HG03025 (cell line): ENCODE measurements at regions not wholly inside any gene's neighbourhood (a gene's known extent, or its start where the extent isn't known, plus 50 kb on each side); places are given as distances from the start of the nearest gene placed in this dataset.
"Not testable (repeated sequence)": the region's sequence is repeated elsewhere in the genome, so short reads cannot be mapped to it uniquely, and the experiment has no call there.

ENCODE experiments used
- ATAC-seq: cut with Tn5 transposase; IDR thresholded peaks from one replicate; pipeline ENCODE4 v1.9.1; 2021; ENCODE audit warnings: mild to moderate bottlenecking, moderate library complexity; ENCODE audit not compliant: unreplicated experiment, low FRiP score

DNA sequence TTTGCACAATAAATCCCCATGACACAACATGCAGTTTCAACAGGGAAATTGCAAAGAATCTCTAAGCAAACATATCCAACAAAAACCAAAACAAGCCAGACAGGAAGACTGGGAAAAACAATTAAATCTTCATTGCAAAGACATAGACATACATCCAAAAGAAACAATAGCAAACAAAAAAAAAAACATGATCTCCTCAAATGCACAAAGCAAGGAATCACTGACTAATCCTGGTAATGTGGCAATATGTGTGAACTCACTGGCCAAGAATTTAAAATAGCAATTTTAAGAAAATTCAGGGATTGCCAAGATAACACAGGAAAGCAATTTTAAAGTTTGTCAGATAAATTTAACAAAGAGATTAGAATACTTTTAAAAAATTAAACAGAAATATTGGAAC, 520.1 kb upstream of the SMC2 start:
- no peak for ATAC-seq

DNA sequence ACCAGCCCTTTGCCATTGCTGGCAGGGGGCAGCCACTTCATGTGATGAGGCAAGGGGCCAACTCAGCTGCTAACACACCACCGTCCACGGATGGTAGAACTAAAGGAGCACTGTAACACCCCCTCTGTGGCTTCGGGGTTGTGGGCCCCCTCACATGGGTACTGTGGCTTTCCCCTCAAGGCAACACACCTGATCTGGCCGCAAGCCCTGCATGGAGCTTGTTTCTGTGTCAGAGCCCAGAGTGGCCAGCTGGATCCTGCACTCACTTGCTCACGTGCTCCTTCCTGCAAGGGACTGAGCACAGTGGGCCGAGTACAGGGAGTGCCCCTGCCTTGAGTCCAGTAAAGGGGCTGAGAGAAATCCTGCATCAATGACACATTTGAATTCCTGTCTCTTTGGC, 507.4 kb upstream of the SMC2 start:
- no peak for ATAC-seq

DNA sequence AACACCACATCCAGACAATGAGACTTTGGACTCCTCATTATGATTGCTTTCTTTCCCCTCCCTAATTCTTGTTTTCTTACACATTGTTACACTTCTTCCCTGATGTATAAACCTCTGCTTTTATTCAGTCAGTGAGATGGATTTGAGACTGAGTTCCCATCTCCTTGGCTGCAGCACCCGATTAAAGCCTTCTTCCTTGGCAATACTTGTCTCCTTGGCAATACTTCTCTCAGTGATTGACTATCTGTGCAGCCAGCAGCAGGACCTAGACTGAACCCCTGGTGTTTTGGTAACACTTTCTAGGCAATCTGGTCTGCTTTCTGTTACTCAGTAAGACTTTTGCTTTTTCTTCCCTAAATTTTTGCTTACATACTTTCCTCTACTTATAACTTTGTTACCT, 492.8 kb upstream of the SMC2 start:
- no peak for ATAC-seq

DNA sequence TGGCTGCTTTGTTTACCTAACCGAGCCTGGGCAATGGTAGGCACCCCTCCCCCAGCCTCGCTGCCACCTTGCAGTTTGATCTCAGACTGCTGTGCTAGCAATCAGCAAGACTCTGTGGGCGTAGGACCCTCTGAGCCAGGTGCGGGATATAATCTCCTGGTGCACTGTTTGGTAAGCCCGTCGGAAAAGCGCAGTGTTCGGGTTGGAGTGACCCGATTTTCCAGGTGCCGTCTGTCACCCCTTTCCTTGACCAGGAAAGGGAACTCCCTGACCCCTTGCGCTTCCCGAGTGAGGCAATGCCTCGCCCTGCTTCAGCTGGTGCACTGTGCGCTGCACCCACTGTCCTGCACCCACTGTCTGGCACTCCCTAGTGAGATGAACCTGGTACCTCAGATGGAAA, 482.2 kb upstream of the SMC2 start:
- ATAC-seq, result not testable (repeated sequence)

DNA sequence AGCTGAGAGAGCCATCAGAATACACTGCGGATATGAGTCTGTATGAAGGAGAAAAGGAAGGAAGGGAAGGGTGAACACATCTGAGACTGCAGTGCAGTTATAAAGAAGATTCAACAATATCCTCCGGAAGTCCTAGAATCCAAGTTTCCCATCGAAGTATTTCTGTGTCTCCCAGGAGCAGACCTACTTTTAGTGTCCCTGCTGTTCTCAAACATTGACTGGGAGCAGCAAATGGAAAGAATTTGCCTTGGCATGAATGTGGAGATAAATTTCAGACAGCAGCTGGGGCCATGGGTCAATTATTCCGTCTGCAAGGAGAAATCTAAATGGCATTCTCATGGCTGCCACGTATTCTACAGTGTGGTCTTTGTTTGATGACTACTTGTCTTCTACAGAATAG, 478.1 kb upstream of the SMC2 start:
- ATAC-seq, result no peak

DNA sequence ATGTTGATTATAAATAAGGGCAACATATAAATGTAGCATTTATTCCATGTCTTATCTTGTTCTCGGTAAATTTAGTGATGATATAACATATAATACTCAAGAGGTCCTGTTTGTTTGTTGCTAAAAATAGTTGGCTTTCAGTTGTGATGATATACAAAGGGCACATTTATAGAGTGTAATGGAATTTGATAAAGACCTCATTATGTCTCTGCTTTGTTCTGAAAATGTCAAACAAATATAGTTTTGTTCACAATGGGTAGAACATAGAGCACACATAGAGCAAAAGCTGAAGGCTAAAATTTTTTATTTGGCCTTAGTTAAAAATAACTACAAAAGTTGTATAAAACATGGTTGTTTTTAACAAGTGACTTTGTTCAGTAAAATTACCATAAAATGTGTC, 477.1 kb upstream of the SMC2 start:
- no peak for ATAC-seq

DNA sequence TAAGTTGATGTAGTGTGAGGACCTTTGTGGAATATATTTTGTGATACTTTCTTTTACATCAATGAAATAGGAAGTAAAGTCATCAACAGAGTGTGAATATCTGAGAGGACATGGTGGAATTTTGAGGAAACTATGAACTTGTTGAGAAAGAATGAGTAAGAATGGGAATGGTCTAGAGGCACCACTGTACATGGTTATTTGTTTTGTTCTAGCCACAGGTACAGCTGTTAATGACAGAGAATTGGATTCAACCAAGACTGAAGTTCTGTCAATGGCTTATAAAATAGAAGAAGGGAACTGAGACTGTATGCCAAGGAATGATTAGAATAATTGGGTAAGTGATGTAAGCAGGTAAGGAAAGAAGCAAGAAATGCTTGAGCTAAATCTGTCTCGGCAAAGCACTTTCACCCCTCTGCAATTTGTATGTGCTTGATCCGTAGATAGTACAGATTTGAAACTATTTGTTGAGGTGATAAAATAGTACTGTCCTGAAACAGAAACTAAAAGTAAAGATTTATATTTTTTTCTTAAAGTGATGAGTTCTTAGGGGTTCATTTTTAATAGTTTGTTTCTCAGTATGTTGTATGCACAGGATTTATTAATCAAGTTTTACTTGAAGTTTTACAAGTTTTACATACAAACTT, 468.8 kb upstream of the SMC2 start:
- ATAC-seq, result no peak

DNA sequence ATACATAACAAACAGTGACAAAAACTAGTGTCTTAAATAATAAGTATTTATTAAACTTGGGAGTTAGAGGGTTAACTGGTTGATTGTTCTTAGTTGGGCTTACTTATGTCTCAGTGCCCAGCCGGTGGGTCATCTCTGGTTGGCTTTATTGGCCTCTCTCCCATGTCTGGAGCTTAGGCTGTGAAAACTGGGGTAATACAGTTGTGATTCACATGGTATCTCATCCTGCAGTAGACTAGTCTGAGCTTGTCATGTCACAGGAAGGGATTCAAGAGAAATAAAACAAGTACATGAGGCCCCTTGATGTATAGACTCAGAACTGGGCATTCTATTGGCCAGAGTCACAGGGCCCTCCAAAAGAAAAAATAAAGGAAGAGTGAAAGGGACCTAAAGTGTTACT, 466.4 kb upstream of the SMC2 start:
- no peak for ATAC-seq

DNA sequence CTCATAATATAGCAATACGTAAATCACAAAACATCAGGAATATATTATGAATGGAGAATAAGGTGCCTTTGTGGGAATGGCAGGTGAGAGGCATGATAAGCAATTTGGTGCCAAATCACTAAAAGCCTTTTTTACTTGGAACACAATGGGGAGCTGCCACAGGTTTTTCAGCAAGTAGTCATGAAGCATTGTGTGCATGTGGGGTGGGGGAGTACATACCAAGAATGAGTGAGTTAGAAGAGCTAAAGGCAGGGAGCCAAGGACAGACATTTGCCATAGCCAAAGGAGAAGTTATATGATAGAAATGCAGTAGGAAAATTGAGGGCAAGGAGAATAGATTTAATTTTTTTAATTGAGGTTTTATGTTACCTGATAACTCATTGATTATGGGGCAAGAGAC, 445.0 kb upstream of the SMC2 start:
- no peak for ATAC-seq

DNA sequence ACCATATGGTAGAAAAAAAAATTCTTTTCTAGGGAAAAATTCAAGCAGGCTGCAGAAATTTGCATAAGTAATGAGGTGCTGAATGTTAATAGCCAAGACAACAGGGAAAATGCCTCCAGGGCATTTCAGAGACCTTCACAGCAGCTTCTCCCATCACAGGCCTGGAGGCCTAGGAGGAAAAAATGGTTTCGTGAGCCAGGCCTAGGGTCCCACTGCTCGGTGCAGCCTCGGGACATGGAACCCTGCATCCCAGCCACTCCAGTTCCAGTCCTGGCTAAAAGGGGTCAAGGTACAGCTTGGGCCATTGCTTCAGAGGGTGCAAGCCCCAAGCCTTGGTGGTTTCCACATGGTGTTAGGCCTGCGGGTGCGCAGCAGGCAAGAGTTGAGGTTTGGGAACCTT, 436.0 kb upstream of the SMC2 start:
- no peak for ATAC-seq

DNA sequence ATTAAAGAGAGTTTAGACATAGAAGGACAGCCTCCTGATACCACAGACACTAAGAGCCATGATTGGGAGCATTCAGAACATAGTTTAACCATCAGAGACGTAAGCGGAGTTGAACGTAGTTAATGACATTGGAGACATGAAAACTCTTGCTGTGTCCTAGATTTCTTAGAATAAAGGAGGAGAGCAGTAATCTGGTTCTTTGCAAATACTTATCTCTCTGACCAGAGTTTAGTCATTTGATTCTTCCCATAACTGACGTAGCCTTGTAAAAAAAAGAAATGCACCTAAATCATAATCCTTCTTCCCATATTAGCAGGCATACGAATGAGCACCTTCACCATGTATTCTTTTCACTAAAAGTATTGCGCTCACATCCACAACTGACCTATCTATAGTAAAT, 433.3 kb upstream of the SMC2 start:
- ATAC-seq, result no peak

DNA sequence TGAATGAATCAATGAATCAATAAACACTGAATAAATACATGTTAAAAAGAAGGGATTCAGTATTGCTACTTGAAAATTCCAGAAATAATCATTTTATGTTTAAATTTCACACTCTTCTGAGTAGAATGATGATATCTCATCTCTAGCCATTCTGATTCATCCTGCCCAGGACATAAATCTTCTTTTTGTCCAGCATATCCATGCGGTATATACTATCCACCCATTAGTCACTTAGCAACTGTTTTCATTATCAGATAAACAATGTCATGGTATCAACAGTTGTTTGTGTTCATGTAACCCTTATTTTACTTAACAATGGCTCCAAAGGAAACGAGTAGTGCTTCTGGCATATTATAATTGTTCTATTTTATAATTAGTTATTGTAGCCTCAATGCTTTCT, 432.4 kb upstream of the SMC2 start:
- ATAC-seq, result no peak

DNA sequence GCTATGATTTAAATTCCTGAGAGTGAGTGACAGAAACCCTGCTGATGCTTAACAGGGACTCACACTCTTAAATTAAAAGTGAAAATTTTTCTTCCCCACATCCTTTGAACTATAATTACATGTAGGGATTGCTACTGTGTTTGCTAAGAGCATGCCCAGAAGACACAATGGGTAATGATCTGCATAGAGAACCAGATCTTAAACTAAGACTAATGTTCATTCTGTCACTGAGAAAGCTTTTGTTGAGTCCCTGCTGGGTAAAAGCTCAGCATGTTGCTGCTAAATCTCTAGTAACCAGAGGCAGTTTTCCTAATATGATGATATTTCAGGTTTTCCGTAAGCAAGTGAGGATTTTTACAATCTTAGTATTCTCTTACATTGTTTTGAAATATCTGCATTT, 424.8 kb upstream of the SMC2 start:
- ATAC-seq, result no peak

DNA sequence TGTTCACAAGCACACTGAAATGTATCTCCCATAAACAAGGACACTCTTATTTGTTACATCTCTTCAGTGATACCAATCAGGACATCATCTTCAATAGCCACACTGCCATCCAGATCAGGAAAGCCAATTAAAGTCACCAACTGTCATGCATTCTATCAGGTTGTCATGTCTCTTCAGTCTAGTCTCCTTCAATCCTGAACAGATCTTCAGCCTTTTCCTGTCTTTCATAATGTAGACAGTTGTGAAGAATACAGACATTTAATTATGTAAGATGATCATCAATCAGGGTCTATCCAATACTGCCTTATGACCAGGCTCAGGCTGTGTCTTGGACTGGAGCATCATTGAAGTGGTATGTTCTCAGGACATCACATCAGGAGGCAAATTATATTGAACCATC, 419.8 kb upstream of the SMC2 start:
- no peak for ATAC-seq

DNA sequence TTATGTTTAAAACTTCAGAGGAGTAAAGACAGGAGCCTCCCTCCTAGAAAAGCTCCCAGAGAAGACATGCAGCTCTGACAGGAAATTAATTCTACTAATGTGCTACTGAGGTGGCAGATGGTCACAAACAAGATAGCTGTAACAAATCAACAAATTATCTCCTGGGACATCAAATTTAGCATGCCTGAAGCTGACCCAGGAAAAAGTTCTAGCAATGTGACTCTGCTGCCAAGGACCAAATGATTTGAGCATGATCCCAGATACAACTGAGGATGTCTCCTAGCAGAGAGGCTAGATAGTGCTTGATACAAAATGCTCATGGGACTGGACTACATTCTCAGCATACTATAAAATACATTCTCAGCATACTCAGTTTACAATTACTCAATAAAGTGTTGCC, 413.5 kb upstream of the SMC2 start:
- no peak for ATAC-seq

DNA sequence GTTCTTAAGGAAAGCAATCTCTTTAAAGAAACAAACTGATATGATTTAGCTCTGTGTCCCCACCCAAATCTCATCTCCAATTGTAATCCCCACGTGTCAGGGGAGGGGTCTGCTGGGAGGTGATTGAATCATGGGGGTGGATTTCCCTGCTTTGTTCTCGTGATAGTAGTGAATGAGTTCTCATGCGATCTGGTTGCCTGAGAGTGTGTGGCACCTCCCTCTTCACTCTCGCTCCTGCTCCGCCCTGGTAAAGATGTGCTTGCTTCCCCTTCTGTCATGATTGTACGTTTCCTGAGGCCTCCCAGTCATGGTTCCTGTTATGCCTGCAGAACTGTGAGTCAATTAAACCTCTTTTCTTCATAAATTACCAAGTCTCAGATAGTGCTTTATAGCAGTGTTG, 412.7 kb upstream of the SMC2 start:
- ATAC-seq, result no peak

DNA sequence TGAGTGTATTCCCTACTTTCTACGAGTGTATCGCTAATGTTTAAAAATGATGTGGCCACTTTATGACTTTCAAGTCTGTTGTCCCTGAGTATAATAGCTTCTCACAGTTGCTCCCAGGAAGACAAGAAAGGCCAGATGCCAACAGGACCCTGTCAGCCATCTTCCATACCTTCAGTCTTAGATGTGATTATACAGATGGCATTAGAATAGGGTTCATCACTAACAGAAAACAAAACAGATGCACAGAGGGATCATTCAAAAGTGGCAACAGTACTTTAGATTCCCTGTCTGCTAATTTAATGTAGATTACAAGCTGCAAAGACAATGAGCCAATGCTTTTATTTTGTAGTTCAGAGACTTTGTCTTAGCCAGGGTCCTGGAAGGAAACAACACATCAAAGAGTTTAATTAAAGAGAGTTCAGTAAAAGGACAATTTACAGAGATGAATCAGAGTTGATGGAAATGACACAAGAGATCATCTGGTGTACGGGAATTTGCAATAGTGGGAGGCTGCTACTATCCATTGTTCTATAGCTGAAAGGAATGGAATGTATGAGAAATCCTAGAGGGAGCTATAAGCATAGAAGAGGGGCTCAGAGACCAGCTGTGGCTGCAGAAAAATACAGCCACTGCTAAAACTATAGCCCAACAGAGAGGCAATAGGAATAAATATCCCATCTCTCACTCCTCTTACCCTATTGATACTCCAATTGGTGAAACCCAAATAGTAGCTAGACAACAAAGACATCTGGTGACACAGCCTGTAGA, 393.7 kb upstream of the SMC2 start:
- ATAC-seq, result no peak

DNA sequence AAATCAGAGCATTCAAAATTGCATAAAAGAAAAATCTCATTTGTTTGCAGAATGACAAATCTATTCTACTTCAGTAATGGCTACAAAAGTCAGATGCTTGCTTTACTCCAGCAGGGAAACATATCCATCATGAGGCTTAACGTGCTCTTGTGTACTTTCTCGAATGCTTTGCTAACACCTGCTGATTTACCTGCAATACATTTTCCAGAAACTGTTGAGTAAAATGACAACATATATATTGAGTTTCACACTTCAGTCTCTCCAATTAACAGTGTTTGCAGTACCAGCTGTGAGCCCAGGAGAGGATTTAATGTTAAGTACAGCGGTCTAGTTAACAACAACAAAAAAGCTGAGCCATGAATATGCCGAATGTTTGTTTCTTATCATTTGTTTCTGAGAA, 391.5 kb upstream of the SMC2 start:
- ATAC-seq, result no peak

DNA sequence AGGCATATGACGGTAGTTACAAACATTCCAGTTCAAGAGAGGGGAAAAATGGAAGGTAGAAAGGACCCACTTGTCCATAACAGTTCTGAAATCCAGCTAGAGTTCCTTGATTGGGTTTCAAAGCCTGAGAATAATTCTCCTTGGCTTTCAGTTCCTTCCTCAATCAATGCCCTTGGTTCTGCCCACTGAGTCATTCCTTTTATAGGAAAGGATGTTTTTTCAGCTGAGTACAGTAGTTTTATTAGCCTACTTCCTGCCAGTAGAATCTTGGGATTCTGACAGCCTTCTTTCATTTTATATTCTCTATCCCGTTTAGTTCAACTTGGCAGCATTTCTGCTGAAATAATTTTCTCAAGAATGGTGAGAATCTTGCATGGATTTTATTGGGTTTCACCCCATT, 386.9 kb upstream of the SMC2 start:
- no peak for ATAC-seq

DNA sequence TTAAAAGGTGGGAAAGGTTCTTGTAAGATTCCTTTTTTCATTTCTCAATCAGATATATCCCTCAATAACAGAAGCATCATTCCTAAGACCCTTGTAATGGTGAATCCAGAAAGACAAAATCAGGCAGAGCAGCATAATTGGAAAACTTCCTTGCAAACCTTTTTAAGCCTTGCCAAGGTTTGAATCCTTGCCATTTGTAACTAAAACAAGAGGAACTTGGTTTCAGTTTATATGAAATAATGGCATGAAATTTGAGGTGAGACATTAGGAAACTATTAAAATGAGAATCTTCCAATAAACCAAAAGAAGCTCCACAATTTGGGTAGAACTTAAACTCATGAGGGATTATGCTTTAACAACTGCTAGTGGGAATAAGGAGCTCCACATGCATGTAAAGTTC, 384.7 kb upstream of the SMC2 start:
- no peak for ATAC-seq

DNA sequence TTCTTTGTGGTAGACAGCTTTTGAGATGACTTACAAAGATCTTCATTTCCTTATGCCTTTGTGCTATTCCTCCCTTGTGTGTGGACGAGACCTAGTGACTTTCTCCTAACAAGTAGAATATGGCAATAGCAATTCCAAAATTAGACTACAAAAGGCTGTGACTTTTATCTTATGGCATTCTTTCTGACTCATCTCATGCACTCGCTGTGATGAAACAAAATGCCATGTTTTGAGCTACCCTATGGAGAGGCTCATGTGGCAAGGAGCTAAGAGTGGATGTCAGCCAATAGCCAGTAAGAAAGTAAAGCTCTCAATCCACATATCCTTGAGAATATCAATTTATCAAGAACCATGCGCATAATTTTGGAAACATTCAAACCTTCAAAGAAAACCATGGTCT, 380.5 kb upstream of the SMC2 start:
- ATAC-seq, result no peak

DNA sequence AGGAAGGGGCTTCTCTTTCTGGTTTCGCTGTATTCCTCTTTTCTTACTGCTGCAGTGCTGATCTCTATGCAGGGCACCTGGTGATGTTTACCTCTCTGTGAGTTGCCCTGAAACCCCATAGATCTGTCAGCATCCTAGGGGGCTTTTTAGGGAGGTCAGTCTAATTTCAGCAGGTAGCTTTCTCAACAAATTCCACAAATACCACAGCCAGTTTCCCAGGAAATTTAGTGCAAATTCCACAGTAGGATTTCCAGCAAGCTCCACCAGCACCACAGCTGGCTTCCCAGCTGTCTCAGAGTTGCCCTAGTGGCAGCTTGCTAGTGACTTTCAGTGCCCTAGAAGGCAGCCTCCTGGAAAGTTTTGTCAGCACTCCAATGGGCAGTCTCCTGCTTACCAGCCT, 379.1 kb upstream of the SMC2 start:
- ATAC-seq, result no peak

DNA sequence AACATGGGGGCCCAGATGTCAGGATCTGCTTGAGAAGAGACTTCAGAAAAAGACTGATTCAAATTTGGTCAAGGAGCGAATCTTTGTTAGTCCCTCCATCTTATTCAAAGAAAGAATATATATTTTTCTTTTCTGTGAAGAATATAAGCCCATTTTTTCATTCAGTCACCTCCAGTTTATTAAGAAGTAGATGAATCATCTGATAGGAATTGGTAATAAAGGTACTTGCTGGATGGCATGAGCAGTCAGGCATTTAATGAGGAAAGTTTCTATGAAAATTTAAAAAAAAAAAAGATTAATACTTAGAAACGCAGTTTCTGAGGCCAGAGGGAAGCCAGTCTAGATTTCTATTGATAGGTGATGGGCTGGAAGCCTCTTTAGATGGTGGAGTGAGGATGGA, 373.1 kb upstream of the SMC2 start:
- no peak for ATAC-seq
